Stomach (tissue), 4 donors: ENCODE measurements at regions not wholly inside any gene's neighbourhood (a gene's known extent, or its start where the extent isn't known, plus 50 kb on each side); places are given as distances from the start of the nearest gene placed in this dataset.

ENCODE experiments used
- CTCF ChIP-seq, 7 experiments: fragments of 450-650 bp in 4 of 7; fragments of 200-600 bp in 3 of 7; sonication (generic) in 3 of 7; IDR thresholded peaks; one replicate each; pipeline ENCODE4 v1.5.1; 2016 to 2019; ENCODE audit warnings: antibody characterized with exemption in 7 of 7, control low read depth in 2 of 7, mild to moderate bottlenecking in 1 of 7
- EP300 ChIP-seq: sonication (generic); formaldehyde crosslinking; IDR thresholded peaks from one replicate; pipeline ENCODE4 v1.6.1; 2017; ENCODE audit warnings: antibody characterized with exemption
- POLR2A ChIP-seq, 4 donors: fragments of 450-650 bp; IDR thresholded peaks; one replicate each; pipeline ENCODE4 v1.6.1; 2016; ENCODE audit warnings: antibody characterized with exemption in 4 of 4, control low read depth in 2 of 4, mild to moderate bottlenecking in 1 of 4, moderate library complexity in 1 of 4
- POLR2AphosphoS5 ChIP-seq, 3 donors: sonication (generic); formaldehyde crosslinking; IDR thresholded peaks; one replicate each; pipeline ENCODE4 v1.6.1; 2016; ENCODE audit warnings: antibody characterized with exemption in 3 of 3

- TF ChIP-seq CTCF (IDR thresholded peaks at IDR 0.05) (no peak), EP300 (no peak), POLR2AphosphoS5 (IDR thresholded peaks at IDR 0.05) (no peak), POLR2A (IDR thresholded peaks at IDR 0.05) (no peak)
Measured at GRCh38 chr11:46202149-46202548, 75.3 kb upstream of the CREB3L1 start.
